Testis (tissue), 2 donors: ENCODE measurements at regions not wholly inside any gene's neighbourhood (a gene's known extent, or its start where the extent isn't known, plus 50 kb on each side); places are given as distances from the start of the nearest gene placed in this dataset.

Source experiments
- DNase-seq: peaks from one replicate; pipeline ENCODE4 v3.0.0-alpha.2; 2019
- H3K27ac ChIP-seq, 2 donors: fragments of 200-600 bp; sonication (generic); one replicate each; pipeline ENCODE4 v1.5.1; 2019
- H3K27me3 ChIP-seq: fragments of 200-600 bp; sonication (generic); one replicate; pipeline ENCODE4 v1.5.1; 2019
- H3K36me3 ChIP-seq: fragments of 200-600 bp; sonication (generic); one replicate; pipeline ENCODE4 v1.5.1; 2017; ENCODE audit warnings: low read depth; ENCODE audit errors: missing control alignments
- H3K4me1 ChIP-seq: fragments of 200-600 bp; sonication (generic); one replicate; pipeline ENCODE4 v1.5.1; 2019
- H3K4me3 ChIP-seq, 2 donors: fragments of 200-600 bp; sonication (generic); one replicate each; pipeline ENCODE4 v1.5.1; 2017 to 2019
- H3K9me3 ChIP-seq: fragments of 200-600 bp; sonication (generic); one replicate; pipeline ENCODE4 v1.5.1; 2017
- POLR2A ChIP-seq: fragments of 450-650 bp; IDR thresholded peaks from one replicate; pipeline ENCODE4 v1.6.1; 2017; ENCODE audit warnings: antibody characterized with exemption, mild to moderate bottlenecking, moderate library complexity
- WGBS, 2 donors: methylation state at CpG; one replicate each; pipeline ENCODE4 v1.1.5; 2018; 5-methylcytosine and 5-hydroxymethylcytosine counted together
- intact Hi-C: fragments of 100-400 bp; cut with DNase I; formaldehyde crosslinking; loops from one replicate; pipeline ENCODE4 v1.15.1; 2023; ENCODE audit warnings: low total_unique reads
- TF ChIP-seq, protein P1 (sequence below), 3 experiments: fragments of 450-650 bp in 2 of 3; fragments of 200-600 bp in 1 of 3; sonication (generic) in 1 of 3; IDR thresholded peaks; one replicate each; pipeline ENCODE4 v1.5.1; 2016 to 2019; ENCODE audit warnings: antibody characterized with exemption in 3 of 3, mild to moderate bottlenecking in 2 of 3, moderate library complexity in 1 of 3

DNA sequence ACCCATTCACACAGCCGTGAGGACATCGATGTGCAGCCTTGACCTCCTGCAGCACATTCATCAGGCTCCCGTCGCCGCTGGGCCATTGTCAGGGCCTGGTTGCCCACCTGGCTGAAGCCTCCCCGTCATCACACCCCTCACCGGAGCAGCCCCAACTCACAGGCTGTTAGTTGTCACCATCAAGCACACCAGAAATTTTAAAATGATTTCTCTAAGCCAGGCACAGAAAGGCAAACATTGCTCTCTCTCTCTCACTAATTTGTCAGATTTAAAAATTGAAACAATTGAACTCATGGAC lies 167.1 kb downstream of the RTP5 start:
- no peak for DNase-seq
- no peaks in the 10 kb centered on the region for H3K9me3 ChIP-seq
- H3K27me3 ChIP-seq, result no peaks in the 10 kb centered on the region
- no peak overlapping the region for H3K27ac ChIP-seq
- TF ChIP-seq, protein P1, sequence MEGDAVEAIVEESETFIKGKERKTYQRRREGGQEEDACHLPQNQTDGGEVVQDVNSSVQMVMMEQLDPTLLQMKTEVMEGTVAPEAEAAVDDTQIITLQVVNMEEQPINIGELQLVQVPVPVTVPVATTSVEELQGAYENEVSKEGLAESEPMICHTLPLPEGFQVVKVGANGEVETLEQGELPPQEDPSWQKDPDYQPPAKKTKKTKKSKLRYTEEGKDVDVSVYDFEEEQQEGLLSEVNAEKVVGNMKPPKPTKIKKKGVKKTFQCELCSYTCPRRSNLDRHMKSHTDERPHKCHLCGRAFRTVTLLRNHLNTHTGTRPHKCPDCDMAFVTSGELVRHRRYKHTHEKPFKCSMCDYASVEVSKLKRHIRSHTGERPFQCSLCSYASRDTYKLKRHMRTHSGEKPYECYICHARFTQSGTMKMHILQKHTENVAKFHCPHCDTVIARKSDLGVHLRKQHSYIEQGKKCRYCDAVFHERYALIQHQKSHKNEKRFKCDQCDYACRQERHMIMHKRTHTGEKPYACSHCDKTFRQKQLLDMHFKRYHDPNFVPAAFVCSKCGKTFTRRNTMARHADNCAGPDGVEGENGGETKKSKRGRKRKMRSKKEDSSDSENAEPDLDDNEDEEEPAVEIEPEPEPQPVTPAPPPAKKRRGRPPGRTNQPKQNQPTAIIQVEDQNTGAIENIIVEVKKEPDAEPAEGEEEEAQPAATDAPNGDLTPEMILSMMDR (IDR thresholded peaks at IDR 0.05), result no peak
- TF ChIP-seq POLR2A, result no peak
- H3K4me3 ChIP-seq, result no peak overlapping the region
- H3K4me1 ChIP-seq, result peaks cover 7% of the 10 kb centered on the region
- WGBS, 2 donors, result 67 to 75% methylated on average over 7 of the region's 7 CpGs
- intact Hi-C loops, result no loop called here
- no peaks in the 10 kb centered on the region for H3K36me3 ChIP-seq

DNA sequence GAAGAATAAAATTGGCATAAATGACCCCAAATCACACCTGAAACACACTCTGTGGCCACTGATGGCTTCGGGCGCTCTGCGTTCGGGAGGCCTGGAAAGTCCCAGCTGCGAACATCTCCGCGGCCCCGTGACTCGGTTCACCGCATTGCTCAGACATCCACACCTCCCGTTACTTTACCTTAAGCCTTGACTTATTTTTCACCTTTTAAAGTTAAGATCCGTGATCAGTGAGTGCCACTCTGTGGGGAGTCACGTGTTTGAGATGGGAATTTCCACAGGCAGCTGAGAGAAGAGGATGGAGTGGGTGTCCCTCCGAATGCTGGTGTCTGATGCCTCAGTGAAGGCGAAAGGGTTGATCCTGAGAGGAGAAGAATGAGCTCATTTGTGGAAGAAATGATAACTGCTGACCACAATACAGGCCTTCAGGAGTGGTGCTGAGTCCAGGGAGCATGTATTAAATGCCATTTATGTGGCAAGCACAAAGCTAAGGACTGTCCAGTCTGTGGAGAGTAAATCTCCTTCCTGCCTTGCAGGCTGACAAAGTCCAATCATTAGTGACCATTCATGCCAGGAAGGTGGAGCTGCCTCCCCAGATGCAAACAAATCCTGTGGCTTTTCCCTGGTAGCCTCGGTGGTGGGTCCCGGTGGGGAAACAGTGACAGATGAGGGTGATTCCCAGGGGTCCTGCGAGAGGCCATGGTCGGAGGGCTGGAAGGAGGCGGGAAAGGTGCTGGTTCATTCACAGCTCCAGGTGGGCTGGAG lies 168.8 kb downstream of the RTP5 start:
- WGBS, 2 donors, result 93 to 94% methylated on average over 20 of the region's 20 CpGs
- Histone ChIP-seq H3K4me3 (no peak overlapping the region), H3K36me3 (no peaks in the 10 kb centered on the region), H3K4me1 (peaks cover 7% of the 10 kb centered on the region), H3K27ac (no peak overlapping the region), H3K9me3 (no peaks in the 10 kb centered on the region), H3K27me3 (no peaks in the 10 kb centered on the region)
- intact Hi-C loops, result no loop called here
- DNase-seq, result no peak
- TF ChIP-seq, protein P1 (IDR thresholded peaks at IDR 0.05), result no peak
- no peak for TF ChIP-seq POLR2A

DNA sequence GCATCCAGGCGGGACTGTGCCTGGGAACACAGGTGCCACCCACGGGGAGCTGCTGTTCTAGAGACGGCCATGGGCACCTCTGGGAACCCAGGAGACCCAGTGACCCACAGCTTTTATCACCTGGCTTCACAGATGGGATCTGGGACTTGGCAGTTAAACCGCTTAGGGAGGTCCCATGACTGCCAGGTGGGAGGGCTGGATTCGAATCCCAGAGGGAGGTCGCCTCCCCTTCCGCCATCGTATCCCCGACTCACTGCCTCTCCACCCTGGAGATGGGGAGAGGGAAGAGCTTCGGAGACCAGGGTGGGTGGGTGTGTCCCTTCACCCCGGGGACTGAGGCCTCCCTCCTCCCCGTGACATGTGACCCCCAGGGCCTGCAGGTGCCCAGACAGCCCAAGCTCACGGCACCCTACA lies 169.4 kb downstream of the RTP5 start:
- Histone ChIP-seq H3K27ac (no peak overlapping the region), H3K27me3 (no peaks in the 10 kb centered on the region), H3K4me1 (peaks cover 7% of the 10 kb centered on the region), H3K36me3 (no peaks in the 10 kb centered on the region), H3K4me3 (no peak overlapping the region), H3K9me3 (no peaks in the 10 kb centered on the region)
- WGBS, 2 donors, result 87 to 90% methylated on average over 2 to 12 of the region's 13 CpGs
- intact Hi-C loops, result no loop called here
- DNase-seq, result no peak
- TF ChIP-seq, protein P1 (IDR thresholded peaks at IDR 0.05), result no peak
- no peak for TF ChIP-seq POLR2A

DNA sequence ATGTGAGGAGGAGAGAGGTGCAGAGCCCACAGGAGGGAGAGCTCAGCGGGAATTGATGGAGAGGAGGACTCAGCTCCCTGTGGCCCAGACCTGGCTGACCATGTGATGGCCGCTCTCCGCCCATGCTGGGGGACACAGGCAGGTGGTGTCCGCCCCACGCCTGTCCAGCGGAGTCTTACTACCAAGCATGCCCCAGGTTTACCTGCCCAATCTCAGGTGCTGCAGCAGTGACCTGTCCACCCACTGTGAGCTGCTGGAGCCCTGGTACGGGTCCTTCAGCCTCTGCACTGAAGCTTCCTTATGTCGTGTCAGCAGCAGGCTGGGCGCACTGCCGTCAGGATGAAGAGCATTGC lies 170.8 kb downstream of the RTP5 start:
- intact Hi-C loops, result no loop called here
- Histone ChIP-seq H3K27me3 (no peaks in the 10 kb centered on the region), H3K27ac (no peak overlapping the region), H3K4me3 (no peak overlapping the region), H3K4me1 (peaks cover 7% of the 10 kb centered on the region), H3K9me3 (no peaks in the 10 kb centered on the region), H3K36me3 (no peaks in the 10 kb centered on the region)
- no peak for DNase-seq
- TF ChIP-seq, protein P1 (IDR thresholded peaks at IDR 0.05), result no peak
- no peak for TF ChIP-seq POLR2A
- 96 to 98% methylated on average over 7 to 9 of the region's 10 CpGs for WGBS, 2 donors

DNA sequence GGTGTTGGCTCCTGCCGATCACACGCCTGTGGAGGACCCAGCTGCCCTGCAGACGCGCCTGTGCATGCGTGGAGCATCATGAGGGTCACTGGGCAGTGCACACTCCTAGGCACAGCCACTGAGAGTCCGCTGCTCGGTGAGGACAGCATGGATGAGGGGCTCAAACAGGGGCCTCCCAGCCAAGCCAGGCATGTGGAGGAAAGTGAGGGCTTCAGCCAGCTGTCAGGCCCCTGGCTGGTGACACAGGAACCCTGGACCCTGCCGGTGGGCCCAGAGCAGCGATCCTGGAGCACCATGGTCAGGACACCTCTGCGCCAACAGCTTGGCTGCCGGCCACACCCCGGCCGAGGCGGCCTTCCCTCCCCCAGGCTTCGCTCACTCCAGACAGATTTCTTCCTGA lies 171.2 kb downstream of the RTP5 start:
- Histone ChIP-seq H3K27me3 (no peaks in the 10 kb centered on the region), H3K4me1 (peaks cover 5% of the 10 kb centered on the region), H3K27ac (no peak overlapping the region), H3K36me3 (no peaks in the 10 kb centered on the region), H3K4me3 (no peak overlapping the region), H3K9me3 (no peaks in the 10 kb centered on the region)
- 81 to 89% methylated on average over 7 to 15 of the region's 15 CpGs for WGBS, 2 donors
- DNase-seq, result no peak
- no peak for TF ChIP-seq POLR2A
- TF ChIP-seq, protein P1 (IDR thresholded peaks at IDR 0.05), result no peak
- intact Hi-C loops, result no loop called here
